WTC11 (cell line): ENCODE measurements at regions not wholly inside any gene's neighbourhood (a gene's known extent, or its start where the extent isn't known, plus 50 kb on each side); places are given as distances from the start of the nearest gene placed in this dataset.

Experiments used
- ATAC-seq: fragments of 200-7000 bp; cut with Tn5 transposase; 2 replicates; pipeline ENCODE4 v1.10.0; 2021; ENCODE audit warnings: mild to moderate bottlenecking, moderate library complexity
- CTCF ChIA-PET: fragments of 300-600 bp; sonication (Branson Sonifier 250); formaldehyde crosslinking; loops from one replicate; lab custom pipeline; 2021; ENCODE audit warnings: antibody characterized with exemption; lab: Charles Lee
- POLR2A ChIA-PET: fragments of 350-600 bp; sonication (Branson Sonifier 250); formaldehyde crosslinking; loops from one replicate; lab custom pipeline; 2021; ENCODE audit warnings: antibody characterized with exemption; lab: Charles Lee
- DNase-seq: peaks from one replicate; pipeline ENCODE4 v3.0.0; 2021; ENCODE audit warnings: low spot score
- H3K27ac Mint-ChIP-seq: 2 replicates; pipeline ENCODE4 v1.8.0; 2021; ENCODE audit warnings: mixed read lengths
- H3K27me3 Mint-ChIP-seq: 2 replicates; pipeline ENCODE4 v1.8.0; 2021; ENCODE audit warnings: low read depth, mild to moderate bottlenecking, moderate library complexity, mixed read lengths
- H3K36me3 Mint-ChIP-seq: 2 replicates; pipeline ENCODE4 v1.8.0; 2021; ENCODE audit warnings: mixed read lengths
- H3K4me1 Mint-ChIP-seq: 2 replicates; pipeline ENCODE4 v1.8.0; 2022; ENCODE audit warnings: mixed read lengths
- H3K4me3 Mint-ChIP-seq: 2 replicates; pipeline ENCODE4 v1.8.0; 2021; ENCODE audit warnings: mild to moderate bottlenecking, moderate library complexity, mixed read lengths
- H3K9me3 Mint-ChIP-seq: 2 replicates; pipeline ENCODE4 v1.8.0; 2021; ENCODE audit warnings: mixed read lengths
- EMX1 ChIP-seq: fragments of 250-450 bp; sonication (Bioruptor Pico); IDR thresholded peaks from 2 replicates; pipeline ENCODE4 v1.8.0; 2021; ENCODE audit warnings: mild to moderate bottlenecking
- FOXJ3 ChIP-seq: sonication (generic); formaldehyde crosslinking; IDR thresholded peaks from 2 replicates; pipeline ENCODE4 v1.9.0; 2021; ENCODE audit warnings: missing genetic modification reagents, mild to moderate bottlenecking, borderline replicate concordance
- KAT7 ChIP-seq: sonication (generic); formaldehyde crosslinking; IDR thresholded peaks from 2 replicates; pipeline ENCODE4 v1.8.1; 2023; ENCODE audit warnings: missing genetic modification reagents, mild to moderate bottlenecking, borderline replicate concordance
- NFATC4 ChIP-seq: fragments of 250-450 bp; sonication (Bioruptor Pico); IDR thresholded peaks from 2 replicates; pipeline ENCODE4 v1.9.0; 2021; ENCODE audit warnings: mild to moderate bottlenecking
- OVOL2 ChIP-seq: fragments of 250-450 bp; sonication (Bioruptor Pico); IDR thresholded peaks from 2 replicates; pipeline ENCODE4 v1.9.0; 2021; ENCODE audit warnings: mild to moderate bottlenecking, borderline replicate concordance
- RORB ChIP-seq: fragments of 250-450 bp; sonication (Bioruptor Pico); IDR thresholded peaks from 2 replicates; pipeline ENCODE4 v1.9.0; 2021; ENCODE audit warnings: mild to moderate bottlenecking
- SMAD4 ChIP-seq: sonication (generic); formaldehyde crosslinking; IDR thresholded peaks from 2 replicates; pipeline ENCODE4 v1.8.0; 2022; ENCODE audit warnings: mild to moderate bottlenecking, missing genetic modification reagents
- TP53 ChIP-seq: sonication (generic); formaldehyde crosslinking; IDR thresholded peaks from 2 replicates; pipeline ENCODE4 v1.8.1; 2023; ENCODE audit warnings: mild to moderate bottlenecking, missing genetic modification reagents
- ZBTB21 ChIP-seq: sonication (generic); formaldehyde crosslinking; IDR thresholded peaks from 2 replicates; pipeline ENCODE4 v1.8.1; 2023; ENCODE audit warnings: mild to moderate bottlenecking, missing genetic modification reagents, borderline replicate concordance
- ZNF121 ChIP-seq: sonication (generic); formaldehyde crosslinking; IDR thresholded peaks from 2 replicates; pipeline ENCODE4 v1.8.0; 2023; ENCODE audit warnings: missing genetic modification reagents
- ZNF317 ChIP-seq: sonication (generic); formaldehyde crosslinking; IDR thresholded peaks from 2 replicates; pipeline ENCODE4 v1.8.1; 2023; ENCODE audit warnings: low read depth, mild to moderate bottlenecking, moderate library complexity, missing genetic modification reagents, borderline replicate concordance
- TF ChIP-seq, protein P1 (sequence below): fragments of 250-450 bp; sonication (Bioruptor Pico); IDR thresholded peaks from 2 replicates; pipeline ENCODE4 v1.8.0; 2021; ENCODE audit warnings: mild to moderate bottlenecking
- TF ChIP-seq, protein P2 (sequence below): sonication (generic); formaldehyde crosslinking; IDR thresholded peaks from 2 replicates; pipeline ENCODE4 v1.8.1; 2023; ENCODE audit warnings: mild to moderate bottlenecking, missing genetic modification reagents, borderline replicate concordance
- TF ChIP-seq, protein P3 (sequence below): fragments of 250-450 bp; sonication (Bioruptor Pico); conservative IDR thresholded peaks from 2 replicates; pipeline ENCODE4 v1.9.0; 2021; ENCODE audit warnings: mild to moderate bottlenecking
- TF ChIP-seq, protein P4 (sequence below): sonication (generic); formaldehyde crosslinking; IDR thresholded peaks from 2 replicates; pipeline ENCODE4 v1.8.1; 2023; ENCODE audit warnings: mild to moderate bottlenecking, moderate library complexity, missing genetic modification reagents
- TF ChIP-seq, protein P5 (sequence below): fragments of 250-450 bp; sonication (Bioruptor Pico); IDR thresholded peaks from 2 replicates; pipeline ENCODE4 v1.9.0; 2021; ENCODE audit warnings: mild to moderate bottlenecking

DNA sequence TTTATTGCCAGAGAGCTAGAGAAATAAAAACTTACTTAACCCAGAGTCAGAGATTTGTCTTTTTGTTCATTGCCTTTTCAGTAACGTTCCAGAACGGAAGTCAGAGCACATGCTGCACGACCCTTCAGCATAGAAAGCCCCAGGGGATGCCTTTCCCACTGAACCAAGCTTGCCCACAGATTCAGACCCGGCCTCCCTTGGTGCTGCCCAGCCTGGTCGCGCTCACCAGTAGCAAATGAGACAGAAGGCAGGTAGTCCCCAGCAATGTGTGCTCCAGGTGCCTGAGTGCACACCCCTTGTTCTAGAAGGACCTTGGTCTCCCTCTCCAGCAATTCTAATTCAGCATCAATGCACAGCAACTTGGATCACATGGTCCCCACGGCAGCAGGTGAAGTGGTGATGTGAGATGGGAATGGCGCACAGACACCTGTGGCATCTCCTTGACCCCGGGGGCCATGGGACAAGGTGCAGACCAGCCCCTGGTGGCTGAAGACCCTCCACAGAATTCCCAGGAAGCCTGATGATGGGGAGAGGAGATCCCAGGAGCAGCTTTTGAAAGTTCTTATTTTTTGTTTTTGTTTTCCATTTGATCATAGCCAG lies 91.8 kb upstream of the IQSEC1 start (continued):
- TF ChIP-seq, protein P1, sequence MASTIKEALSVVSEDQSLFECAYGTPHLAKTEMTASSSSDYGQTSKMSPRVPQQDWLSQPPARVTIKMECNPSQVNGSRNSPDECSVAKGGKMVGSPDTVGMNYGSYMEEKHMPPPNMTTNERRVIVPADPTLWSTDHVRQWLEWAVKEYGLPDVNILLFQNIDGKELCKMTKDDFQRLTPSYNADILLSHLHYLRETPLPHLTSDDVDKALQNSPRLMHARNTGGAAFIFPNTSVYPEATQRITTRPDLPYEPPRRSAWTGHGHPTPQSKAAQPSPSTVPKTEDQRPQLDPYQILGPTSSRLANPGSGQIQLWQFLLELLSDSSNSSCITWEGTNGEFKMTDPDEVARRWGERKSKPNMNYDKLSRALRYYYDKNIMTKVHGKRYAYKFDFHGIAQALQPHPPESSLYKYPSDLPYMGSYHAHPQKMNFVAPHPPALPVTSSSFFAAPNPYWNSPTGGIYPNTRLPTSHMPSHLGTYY (CRISPR knock-in tag): no peak
- no peak for TF ChIP-seq TP53 (CRISPR knock-in tag)
- TF ChIP-seq, protein P2, sequence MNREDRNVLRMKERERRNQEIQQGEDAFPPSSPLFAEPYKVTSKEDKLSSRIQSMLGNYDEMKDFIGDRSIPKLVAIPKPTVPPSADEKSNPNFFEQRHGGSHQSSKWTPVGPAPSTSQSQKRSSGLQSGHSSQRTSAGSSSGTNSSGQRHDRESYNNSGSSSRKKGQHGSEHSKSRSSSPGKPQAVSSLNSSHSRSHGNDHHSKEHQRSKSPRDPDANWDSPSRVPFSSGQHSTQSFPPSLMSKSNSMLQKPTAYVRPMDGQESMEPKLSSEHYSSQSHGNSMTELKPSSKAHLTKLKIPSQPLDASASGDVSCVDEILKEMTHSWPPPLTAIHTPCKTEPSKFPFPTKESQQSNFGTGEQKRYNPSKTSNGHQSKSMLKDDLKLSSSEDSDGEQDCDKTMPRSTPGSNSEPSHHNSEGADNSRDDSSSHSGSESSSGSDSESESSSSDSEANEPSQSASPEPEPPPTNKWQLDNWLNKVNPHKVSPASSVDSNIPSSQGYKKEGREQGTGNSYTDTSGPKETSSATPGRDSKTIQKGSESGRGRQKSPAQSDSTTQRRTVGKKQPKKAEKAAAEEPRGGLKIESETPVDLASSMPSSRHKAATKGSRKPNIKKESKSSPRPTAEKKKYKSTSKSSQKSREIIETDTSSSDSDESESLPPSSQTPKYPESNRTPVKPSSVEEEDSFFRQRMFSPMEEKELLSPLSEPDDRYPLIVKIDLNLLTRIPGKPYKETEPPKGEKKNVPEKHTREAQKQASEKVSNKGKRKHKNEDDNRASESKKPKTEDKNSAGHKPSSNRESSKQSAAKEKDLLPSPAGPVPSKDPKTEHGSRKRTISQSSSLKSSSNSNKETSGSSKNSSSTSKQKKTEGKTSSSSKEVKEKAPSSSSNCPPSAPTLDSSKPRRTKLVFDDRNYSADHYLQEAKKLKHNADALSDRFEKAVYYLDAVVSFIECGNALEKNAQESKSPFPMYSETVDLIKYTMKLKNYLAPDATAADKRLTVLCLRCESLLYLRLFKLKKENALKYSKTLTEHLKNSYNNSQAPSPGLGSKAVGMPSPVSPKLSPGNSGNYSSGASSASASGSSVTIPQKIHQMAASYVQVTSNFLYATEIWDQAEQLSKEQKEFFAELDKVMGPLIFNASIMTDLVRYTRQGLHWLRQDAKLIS: no peak
- TF ChIP-seq, protein P3, sequence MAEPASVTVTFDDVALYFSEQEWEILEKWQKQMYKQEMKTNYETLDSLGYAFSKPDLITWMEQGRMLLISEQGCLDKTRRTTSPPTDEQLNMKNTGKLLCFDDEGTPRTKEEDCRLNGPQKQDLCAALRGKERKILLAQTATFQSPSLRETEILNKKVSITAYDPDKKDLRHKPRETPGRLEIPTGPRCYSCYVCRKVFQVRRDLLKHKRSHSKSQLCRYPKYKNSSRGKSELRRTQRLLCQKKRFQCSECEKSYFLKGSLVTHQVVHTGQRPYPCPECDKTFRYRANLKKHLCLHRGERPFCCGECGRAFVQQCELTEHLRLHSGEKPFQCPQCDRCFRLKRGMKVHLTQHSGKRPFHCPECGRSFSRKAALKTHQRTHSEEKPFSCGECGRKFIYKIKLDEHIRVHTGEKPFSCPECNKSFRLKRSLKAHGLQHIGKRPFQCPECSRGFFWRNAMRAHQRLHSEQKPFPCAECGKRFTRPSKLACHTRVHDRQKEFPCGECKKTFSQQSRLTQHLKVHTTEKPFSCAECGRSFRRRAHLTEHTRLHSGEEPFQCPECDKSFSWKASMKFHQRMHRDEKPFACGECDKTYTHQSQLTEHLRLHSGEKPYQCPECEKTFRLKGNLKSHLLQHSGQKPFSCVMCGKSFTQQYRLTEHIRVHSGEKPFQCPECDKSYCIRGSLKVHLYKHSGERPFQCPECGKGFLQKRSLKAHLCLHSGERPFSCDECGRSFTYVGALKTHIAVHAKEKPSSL: no peak
- no peak for TF ChIP-seq EMX1 (CRISPR knock-in tag)
- TF ChIP-seq, protein P4, sequence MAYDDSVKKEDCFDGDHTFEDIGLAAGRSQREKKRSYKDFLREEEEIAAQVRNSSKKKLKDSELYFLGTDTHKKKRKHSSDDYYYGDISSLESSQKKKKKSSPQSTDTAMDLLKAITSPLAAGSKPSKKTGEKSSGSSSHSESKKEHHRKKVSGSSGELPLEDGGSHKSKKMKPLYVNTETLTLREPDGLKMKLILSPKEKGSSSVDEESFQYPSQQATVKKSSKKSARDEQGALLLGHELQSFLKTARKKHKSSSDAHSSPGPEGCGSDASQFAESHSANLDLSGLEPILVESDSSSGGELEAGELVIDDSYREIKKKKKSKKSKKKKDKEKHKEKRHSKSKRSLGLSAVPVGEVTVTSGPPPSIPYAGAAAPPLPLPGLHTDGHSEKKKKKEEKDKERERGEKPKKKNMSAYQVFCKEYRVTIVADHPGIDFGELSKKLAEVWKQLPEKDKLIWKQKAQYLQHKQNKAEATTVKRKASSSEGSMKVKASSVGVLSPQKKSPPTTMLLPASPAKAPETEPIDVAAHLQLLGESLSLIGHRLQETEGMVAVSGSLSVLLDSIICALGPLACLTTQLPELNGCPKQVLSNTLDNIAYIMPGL (CRISPR knock-in tag): no peak

DNA sequence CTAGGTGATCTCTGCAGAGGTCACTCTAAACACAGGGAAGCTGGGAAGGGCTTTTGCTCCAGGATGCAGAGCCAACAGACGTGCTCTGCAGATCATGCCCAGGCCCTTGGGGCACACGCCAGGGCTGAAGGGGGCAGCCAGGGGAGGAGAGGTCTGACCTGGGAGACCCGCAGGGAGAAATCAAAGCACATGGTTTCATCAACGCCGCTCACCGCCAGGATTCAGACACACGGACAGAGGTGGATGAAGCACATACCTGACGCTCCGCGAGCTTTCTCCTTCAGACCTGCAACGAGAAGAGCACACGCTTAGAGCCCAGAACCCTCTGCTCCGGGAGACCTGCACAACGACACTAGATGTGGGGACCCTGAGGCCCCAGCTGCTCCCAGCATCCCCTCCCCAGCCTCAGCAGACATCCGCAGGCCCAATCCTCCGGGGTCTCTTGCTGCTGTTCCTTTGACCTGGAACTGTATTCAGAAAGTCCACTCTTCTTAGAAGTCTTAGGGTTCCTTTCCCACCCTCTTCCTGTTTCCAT lies 90.7 kb upstream of the IQSEC1 start:
- Mint-ChIP-seq H3K4me1 (peaks cover 59% of the 10 kb centered on the region), H3K4me3 (no peak overlapping the region), H3K27me3 (peaks cover 1% of the 10 kb centered on the region; the same call in 1 of the 2 replicates), H3K27ac (no peak overlapping the region), H3K36me3 (peaks cover 6% of the 10 kb centered on the region), H3K9me3 (peaks cover 11% of the 10 kb centered on the region)
- no peak for TF ChIP-seq SMAD4 (CRISPR knock-in tag)
- TF ChIP-seq ZNF317: no peak
- TF ChIP-seq ZNF121 (CRISPR knock-in tag): no peak
- no peak for TF ChIP-seq KAT7
- no peak for TF ChIP-seq OVOL2 (CRISPR knock-in tag)
- no peak for TF ChIP-seq RORB (CRISPR knock-in tag)
- TF ChIP-seq ZBTB21 (CRISPR knock-in tag): no peak
- TF ChIP-seq, protein P2: no peak
- TF ChIP-seq, protein P5, sequence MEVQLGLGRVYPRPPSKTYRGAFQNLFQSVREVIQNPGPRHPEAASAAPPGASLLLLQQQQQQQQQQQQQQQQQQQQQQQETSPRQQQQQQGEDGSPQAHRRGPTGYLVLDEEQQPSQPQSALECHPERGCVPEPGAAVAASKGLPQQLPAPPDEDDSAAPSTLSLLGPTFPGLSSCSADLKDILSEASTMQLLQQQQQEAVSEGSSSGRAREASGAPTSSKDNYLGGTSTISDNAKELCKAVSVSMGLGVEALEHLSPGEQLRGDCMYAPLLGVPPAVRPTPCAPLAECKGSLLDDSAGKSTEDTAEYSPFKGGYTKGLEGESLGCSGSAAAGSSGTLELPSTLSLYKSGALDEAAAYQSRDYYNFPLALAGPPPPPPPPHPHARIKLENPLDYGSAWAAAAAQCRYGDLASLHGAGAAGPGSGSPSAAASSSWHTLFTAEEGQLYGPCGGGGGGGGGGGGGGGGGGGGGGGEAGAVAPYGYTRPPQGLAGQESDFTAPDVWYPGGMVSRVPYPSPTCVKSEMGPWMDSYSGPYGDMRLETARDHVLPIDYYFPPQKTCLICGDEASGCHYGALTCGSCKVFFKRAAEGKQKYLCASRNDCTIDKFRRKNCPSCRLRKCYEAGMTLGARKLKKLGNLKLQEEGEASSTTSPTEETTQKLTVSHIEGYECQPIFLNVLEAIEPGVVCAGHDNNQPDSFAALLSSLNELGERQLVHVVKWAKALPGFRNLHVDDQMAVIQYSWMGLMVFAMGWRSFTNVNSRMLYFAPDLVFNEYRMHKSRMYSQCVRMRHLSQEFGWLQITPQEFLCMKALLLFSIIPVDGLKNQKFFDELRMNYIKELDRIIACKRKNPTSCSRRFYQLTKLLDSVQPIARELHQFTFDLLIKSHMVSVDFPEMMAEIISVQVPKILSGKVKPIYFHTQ (CRISPR knock-in tag): no peak
- TF ChIP-seq FOXJ3 (CRISPR knock-in tag): no peak
- no peak for TF ChIP-seq NFATC4 (CRISPR knock-in tag)
- ATAC-seq (no peak), DNase-seq (no peak)
- CTCF ChIA-PET: no interaction called here
- POLR2A ChIA-PET: no interaction called here
